IMR-90 (cell line): ENCODE measurements at regions not wholly inside any gene's neighbourhood (a gene's known extent, or its start where the extent isn't known, plus 50 kb on each side); places are given as distances from the start of the nearest gene placed in this dataset.

Experiments used
- ATAC-seq: fragments of 200-7000 bp; cut with Tn5 transposase; 2 replicates; pipeline ENCODE4 v1.9.1; 2020; ENCODE audit warnings: low read depth, mild to moderate bottlenecking, moderate library complexity
- BruUV-seq: library from RNA; stranded (reverse); fragments of 400-500 nt; replicated peaks from 2 replicates; lab custom pipeline; 2021; lab: Mats Ljungman, UMichigan
- CTCF ChIA-PET: fragments of 300-600 bp; formaldehyde crosslinking; extraction: SDS; loops from one replicate; lab custom pipeline; 2021; ENCODE audit warnings: antibody characterized with exemption; lab: Yijun Ruan, JAX
- POLR2A ChIA-PET: fragments of 300-600 bp; sonication (Branson Sonifier 250); formaldehyde crosslinking; loops from one replicate; lab custom pipeline; 2022; ENCODE audit warnings: antibody characterized with exemption; ENCODE audit not compliant: unreplicated experiment; lab: Charles Lee
- DNase-seq: peaks from one replicate; pipeline ENCODE4 v3.0.0; 2013
- H2AFZ ChIP-seq: replicated peaks from 2 replicates; pipeline ENCODE3; 2013; ENCODE audit warnings: low read length, mild to moderate bottlenecking; ENCODE audit not compliant: poor library complexity
- H2AK5ac ChIP-seq: 2 replicates; pipeline ENCODE4 v1.6.1; 2013; ENCODE audit warnings: low read depth, low read length, inconsistent platforms
- H2AK9ac ChIP-seq: replicated peaks from 2 replicates; pipeline ENCODE3; 2013; ENCODE audit warnings: mild to moderate bottlenecking, low read depth, low read length, moderate library complexity; ENCODE audit not compliant: poor library complexity
- H2BK120ac ChIP-seq: 2 replicates; pipeline ENCODE4 v1.6.1; 2013; ENCODE audit warnings: low read depth, low read length, inconsistent platforms
- H2BK15ac ChIP-seq: 3 replicates; pipeline ENCODE4 v1.6.1; 2013; ENCODE audit warnings: low read depth, low read length, inconsistent platforms
- H2BK20ac ChIP-seq: 2 replicates; pipeline ENCODE4 v1.6.1; 2013; ENCODE audit warnings: low read depth, mild to moderate bottlenecking, inconsistent platforms, low read length, moderate library complexity
- H2BK5ac ChIP-seq: 2 replicates; pipeline ENCODE4 v1.6.1; 2013; ENCODE audit warnings: mild to moderate bottlenecking, low read depth, low read length, inconsistent platforms; ENCODE audit not compliant: poor library complexity, severe bottlenecking
- H3K14ac ChIP-seq: replicated peaks from 2 replicates; pipeline ENCODE4 v1.6.1; 2013; ENCODE audit warnings: low read depth, low read length, inconsistent platforms
- H3K18ac ChIP-seq: 2 replicates; pipeline ENCODE4 v1.6.1; 2013; ENCODE audit warnings: low read depth, low read length, control low read depth
- H3K23ac ChIP-seq: 2 replicates; pipeline ENCODE4 v1.6.1; 2013; ENCODE audit warnings: low read depth, low read length, inconsistent platforms
- H3K27ac ChIP-seq: 2 replicates; pipeline ENCODE4 v1.5.1; 2013; ENCODE audit warnings: mild to moderate bottlenecking, control low read depth, low read length; ENCODE audit not compliant: insufficient read depth
- H3K27me3 ChIP-seq: 2 replicates; pipeline ENCODE4 v1.6.1; 2013; ENCODE audit warnings: low read length; ENCODE audit not compliant: control insufficient read depth, insufficient read depth
- H3K36me3 ChIP-seq: 2 replicates; pipeline ENCODE4 v1.6.1; 2013; ENCODE audit warnings: low read length, mixed read lengths; ENCODE audit not compliant: control insufficient read depth, insufficient read depth
- H3K4ac ChIP-seq: 2 replicates; pipeline ENCODE4 v1.6.1; 2013; ENCODE audit warnings: low read depth, low read length, inconsistent platforms
- H3K4me1 ChIP-seq: 2 replicates; pipeline ENCODE4 v1.6.1; 2013; ENCODE audit warnings: low read length, mixed read lengths; ENCODE audit not compliant: control insufficient read depth, insufficient read depth
- H3K4me2 ChIP-seq: 2 replicates; pipeline ENCODE4 v1.6.1; 2013; ENCODE audit warnings: low read depth, mild to moderate bottlenecking, control low read depth, low read length, moderate library complexity
- H3K4me3 ChIP-seq: 2 replicates; pipeline ENCODE4 v1.5.1; 2013; ENCODE audit warnings: low read depth, mild to moderate bottlenecking, control low read depth, low read length, moderate library complexity; ENCODE audit not compliant: insufficient read depth
- H3K56ac ChIP-seq: 2 replicates; pipeline ENCODE4 v1.6.1; 2013; ENCODE audit warnings: low read length, inconsistent platforms; ENCODE audit not compliant: insufficient read depth; ENCODE audit errors: extremely low read depth
- H3K79me1 ChIP-seq, 2 experiments: 2 replicates each; pipeline ENCODE4 v1.6.1; 2013; ENCODE audit warnings: low read length in 2 of 2, inconsistent platforms in 1 of 2, low read depth in 1 of 2
- H3K9ac ChIP-seq: 2 replicates; pipeline ENCODE4 v1.6.1; 2013; ENCODE audit warnings: low read depth, low read length, control low read depth
- H3K9me1 ChIP-seq: 2 replicates; pipeline ENCODE4 v1.6.1; 2013; ENCODE audit warnings: low read length, inconsistent platforms; ENCODE audit not compliant: insufficient read depth
- H3K9me3 ChIP-seq: 2 replicates; pipeline ENCODE4 v1.6.1; 2013; ENCODE audit warnings: low read length; ENCODE audit not compliant: control insufficient read depth, insufficient read depth
- H4K20me1 ChIP-seq: 2 replicates; pipeline ENCODE4 v1.6.1; 2013; ENCODE audit warnings: low read length, inconsistent platforms; ENCODE audit not compliant: insufficient read depth
- H4K5ac ChIP-seq: 2 replicates; pipeline ENCODE4 v1.6.1; 2013; ENCODE audit warnings: mild to moderate bottlenecking, low read depth, low read length, control low read depth
- H4K8ac ChIP-seq, 2 experiments: 2 replicates each; pipeline ENCODE4 v1.6.1; 2013; ENCODE audit warnings: low read depth in 2 of 2, low read length in 2 of 2, control low read depth in 1 of 2, inconsistent platforms in 1 of 2
- H4K91ac ChIP-seq: 2 replicates; pipeline ENCODE4 v1.6.1; 2013; ENCODE audit warnings: low read depth, low read length, inconsistent platforms; ENCODE audit not compliant: insufficient read depth
- BHLHE40 ChIP-seq: fragments of 150-350 bp; IDR thresholded peaks from 2 replicates; pipeline ENCODE4 v1.6.1; 2016; ENCODE audit warnings: mild to moderate bottlenecking, low read depth, low read length
- POLR2A ChIP-seq: IDR thresholded peaks from 2 replicates; pipeline ENCODE4 v1.6.1; 2012; ENCODE audit warnings: mild to moderate bottlenecking, low read depth, low read length
- WGBS, 2 experiments: methylation state at CpG; one replicate each; pipeline versions ENCODE4 v1.1.5 to v1.1.7; 2013; ENCODE audit warnings: missing lambda C conversion rate in 2 of 2; ENCODE audit not compliant: insufficient read length in 1 of 2; ENCODE audit errors: extremely low coverage in 2 of 2; 5-methylcytosine and 5-hydroxymethylcytosine counted together
- dilution Hi-C: fragments of 300-500 bp; cut with HindIII; formaldehyde crosslinking; loops from one replicate; pipeline ENCODE4 v1.14.3; 2018; ENCODE audit warnings: low sequenced_read_pairs; ENCODE audit not compliant: unreplicated experiment
- in situ Hi-C: fragments of 300-500 bp; cut with MboI; formaldehyde crosslinking; loops from 3 replicates; pipeline ENCODE4 v1.14.3; 2019; ENCODE audit warnings: low sequenced_read_pairs, inconsistent platforms, mixed read lengths
- intact Hi-C: fragments of 100-400 bp; cut with micrococcal nuclease; formaldehyde crosslinking; loops from 2 replicates; pipeline ENCODE4 v1.10.0; 2022

- intact Hi-C loops = no loop called here
- ATAC-seq = no peak
Measured at GRCh38 chr5:12526113-12526512, 621.9 kb upstream of the CTNND2 start.

More at GRCh38 chr5:12526113-12526512, 621.9 kb upstream of the CTNND2 start:
- no TSS peak for BruUV-seq
- Histone ChIP-seq H3K9ac (no peak overlapping the region), H2BK5ac (no peak overlapping the region), H3K36me3 (no peaks in the 10 kb centered on the region), H3K14ac (no peak overlapping the region), H3K9me1 (no peaks in the 10 kb centered on the region), H3K4me3 (no peak overlapping the region), H3K27ac (no peak overlapping the region), H2AFZ (no peak overlapping the region), H4K91ac (no peak overlapping the region), H4K5ac (no peak overlapping the region), H2AK5ac (no peak overlapping the region), H3K79me1 (no peaks in the 10 kb centered on the region), H4K20me1 (no peaks in the 10 kb centered on the region), H3K56ac (no peak overlapping the region), H3K4me1 (no peaks in the 10 kb centered on the region), H3K4ac (no peak overlapping the region), H2BK20ac (no peak overlapping the region), H4K8ac (no peak overlapping the region), H2BK15ac (no peak overlapping the region), H3K27me3 (no peaks in the 10 kb centered on the region), H3K9me3 (no peaks in the 10 kb centered on the region), H3K23ac (no peak overlapping the region), H3K18ac (no peak overlapping the region), H2AK9ac (no peak overlapping the region), H3K4me2 (no peak overlapping the region), H2BK120ac (no peak overlapping the region)
- ChIA-PET POLR2A (no interaction called here), CTCF (no interaction called here)
- TF ChIP-seq BHLHE40 (no peak), POLR2A (no peak)
- no peak for DNase-seq
- in situ Hi-C loops (no loop called here), dilution Hi-C loops (no loop called here)
- WGBS, 2 experiments = no CpG with 5 or more reads among the region's 1 CpG
